ENCODE measurements at regions not wholly inside any gene's neighbourhood (a gene's known extent, or its start where the extent isn't known, plus 50 kb on each side); places are given as distances from the start of the nearest gene placed in this dataset.

- TF ChIP-seq EZH2 (IDR thresholded peaks at IDR 0.05) (no peak), POLR2AphosphoS5 (IDR thresholded peaks at IDR 0.05; ENCODE audit: borderline replicate concordance, low read depth, low read length) (no peak), FOXP2 (optimal IDR thresholded peaks at IDR 0.05; ENCODE audit: control extremely low read depth, extremely low read length, insufficient read depth) (no peak)
These were observed 714.2 kb downstream of the SUCLG1 start for GRCh38 chr2:83744855-83745254.

All from SK-N-MC (cell line).